Renal cortex interstitium (tissue), 11 donors: ENCODE measurements at regions not wholly inside any gene's neighbourhood (a gene's known extent, or its start where the extent isn't known, plus 50 kb on each side); places are given as distances from the start of the nearest gene placed in this dataset.
"Not testable (repeated sequence)": the region's sequence is repeated elsewhere in the genome, so short reads cannot be mapped to it uniquely, and the experiment has no call there.

Experiments
- DNase-seq, 11 donors: peaks; one replicate each; pipeline ENCODE4 v3.0.0-alpha.2; 2013; ENCODE audit warnings: low read depth in 9 of 11, low spot score in 4 of 11; ENCODE audit errors: extremely low read depth in 1 of 11

- DNase-seq, result no peak
Measured at GRCh38 chr4:156517956-156518355, 453.6 kb downstream of the PDGFC start.

DNA sequence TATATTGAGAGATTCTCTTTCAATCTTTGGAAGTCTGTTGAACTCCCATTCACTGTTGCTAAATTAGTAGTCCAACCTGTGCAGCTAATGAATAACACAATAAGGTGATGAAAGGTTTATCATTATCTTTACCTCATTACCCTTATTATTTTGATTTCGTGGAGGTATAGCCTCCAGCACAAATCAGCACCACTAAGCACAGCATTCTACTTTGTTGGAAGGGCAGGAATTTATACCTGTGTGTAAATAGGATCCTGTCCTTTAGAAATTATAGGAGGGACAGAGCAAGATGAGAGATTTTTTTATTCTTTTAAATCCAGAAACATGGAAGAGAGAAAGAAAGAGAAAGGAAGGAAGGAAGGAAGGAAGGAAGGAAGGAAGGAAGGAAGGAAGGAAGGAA is 454.1 kb downstream of the PDGFC start:
- DNase-seq, result no peak

DNA sequence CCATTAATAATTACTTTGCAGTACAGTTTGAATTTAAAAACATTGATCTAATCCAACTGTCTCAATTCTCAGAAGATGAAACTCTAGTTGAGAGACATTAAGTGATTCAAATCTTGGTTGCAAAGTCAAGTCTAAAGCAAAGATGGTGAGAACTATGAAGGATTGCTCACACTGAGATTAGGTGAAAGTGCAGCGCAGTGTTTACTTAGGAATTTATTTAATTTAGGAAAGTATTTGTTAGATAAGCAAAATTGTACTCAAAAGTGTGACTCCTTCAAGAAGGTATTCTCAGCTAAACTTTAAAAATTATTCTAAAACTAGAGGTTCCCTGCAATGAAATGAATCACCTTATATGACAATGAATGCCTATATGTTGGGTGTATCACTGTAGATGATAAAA is 454.9 kb downstream of the PDGFC start:
- no peak for DNase-seq

DNA sequence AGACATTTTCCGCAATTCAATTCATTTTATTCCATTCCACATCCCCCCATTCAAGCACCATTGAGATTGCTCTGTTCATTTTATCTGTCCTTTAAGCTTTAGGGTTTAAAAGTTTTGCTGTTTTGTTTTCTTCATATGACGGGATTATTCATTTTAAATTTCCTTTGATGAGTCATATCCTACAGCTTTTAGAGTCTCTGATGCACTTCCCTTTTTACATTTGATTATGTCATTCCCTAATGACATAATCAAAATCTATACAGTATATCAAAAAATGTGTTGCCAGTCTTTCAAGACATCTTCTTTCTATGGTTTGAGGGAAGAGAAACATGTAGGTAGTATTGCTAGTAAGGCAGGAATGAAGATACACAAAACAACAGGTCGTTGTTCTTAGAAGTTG is 456.3 kb downstream of the PDGFC start:
- DNase-seq, result no peak

GRCh38 chr4:156512622-156513021 is 459.0 kb downstream of the PDGFC start:
- peak in 3 of 11 donors; percentile 8 for DNase-seq

- DNase-seq, result not testable (repeated sequence)
Measured at GRCh38 chr4:156509921-156510320, 461.7 kb downstream of the PDGFC start.

DNA sequence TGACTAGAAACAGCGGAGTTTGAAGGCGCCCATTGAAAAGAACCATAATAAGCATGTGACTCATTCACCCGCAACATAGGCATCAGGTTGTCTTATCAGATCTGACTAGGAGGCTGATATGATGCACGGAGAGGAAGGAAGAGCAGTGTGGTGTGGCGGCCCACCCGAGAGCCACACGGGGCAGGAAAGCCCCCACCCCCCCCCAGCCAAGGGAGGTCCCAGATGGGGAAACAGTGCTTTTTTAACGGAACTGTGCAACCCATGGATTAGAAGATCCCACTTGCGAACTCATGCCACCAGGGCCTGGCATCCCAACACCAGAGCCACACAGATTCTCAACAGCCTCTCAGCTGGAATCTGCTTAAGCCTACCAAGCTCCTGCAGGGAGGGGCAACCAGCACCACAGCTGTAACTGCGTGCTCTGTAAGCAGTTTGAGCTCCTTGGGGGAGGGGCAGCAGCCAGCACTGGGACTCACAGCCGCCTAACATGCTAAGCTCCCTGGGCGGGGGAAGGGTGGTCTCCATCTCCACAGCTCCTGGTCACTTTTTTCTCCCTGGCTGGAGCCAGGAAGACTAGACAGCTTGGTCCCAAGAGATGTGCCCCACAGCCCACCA is 466.2 kb downstream of the PDGFC start:
- no peak for DNase-seq

DNA sequence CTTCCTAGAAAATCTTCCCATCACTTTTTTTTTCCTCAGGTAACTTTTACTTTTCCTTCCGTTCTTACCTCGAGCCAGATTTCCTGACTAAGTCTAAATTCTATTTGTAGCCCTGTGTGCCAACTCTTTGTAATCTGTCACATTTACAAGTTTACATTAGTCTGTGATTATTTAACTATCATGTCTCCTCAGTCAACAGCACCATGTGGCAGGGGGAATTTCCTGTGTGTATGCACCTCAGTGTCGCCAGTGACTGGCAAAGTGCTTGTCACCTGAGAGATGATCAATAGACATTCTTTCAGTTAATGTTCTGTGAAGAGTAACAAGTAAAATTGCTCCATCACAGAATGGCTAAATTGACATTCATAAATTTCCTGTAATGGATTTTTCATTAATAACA is 468.5 kb downstream of the PDGFC start:
- DNase-seq, result no peak

- DNase-seq, result no peak
Measured at GRCh38 chr4:156501962-156502361, 469.6 kb downstream of the PDGFC start.

- no peak for DNase-seq
Measured at GRCh38 chr4:156499684-156500083, 471.9 kb downstream of the PDGFC start.

GRCh38 chr4:156497486-156497885 is 474.1 kb downstream of the PDGFC start:
- DNase-seq, result no peak

DNA sequence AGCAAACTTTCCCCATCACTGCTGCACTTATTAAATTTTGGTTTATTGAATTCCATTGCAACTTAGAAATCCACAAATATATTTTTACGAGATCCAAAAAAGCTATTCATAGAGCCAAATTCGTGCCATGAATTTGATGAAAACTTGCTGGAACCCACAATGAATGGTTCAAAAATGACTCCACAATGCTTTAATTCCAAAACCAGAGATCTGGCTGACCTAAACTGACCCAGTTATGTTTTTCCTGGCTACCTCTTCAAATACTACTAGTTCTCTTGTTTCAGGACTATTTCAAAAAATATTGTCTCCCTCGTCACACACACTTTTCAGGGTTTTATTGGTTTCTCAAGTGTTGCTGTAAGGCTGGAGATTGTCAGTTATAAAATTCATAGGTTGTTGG is 474.8 kb downstream of the PDGFC start:
- DNase-seq, result no peak

- DNase-seq, result no peak
Measured at GRCh38 chr4:156495836-156496235, 475.8 kb downstream of the PDGFC start.

DNA sequence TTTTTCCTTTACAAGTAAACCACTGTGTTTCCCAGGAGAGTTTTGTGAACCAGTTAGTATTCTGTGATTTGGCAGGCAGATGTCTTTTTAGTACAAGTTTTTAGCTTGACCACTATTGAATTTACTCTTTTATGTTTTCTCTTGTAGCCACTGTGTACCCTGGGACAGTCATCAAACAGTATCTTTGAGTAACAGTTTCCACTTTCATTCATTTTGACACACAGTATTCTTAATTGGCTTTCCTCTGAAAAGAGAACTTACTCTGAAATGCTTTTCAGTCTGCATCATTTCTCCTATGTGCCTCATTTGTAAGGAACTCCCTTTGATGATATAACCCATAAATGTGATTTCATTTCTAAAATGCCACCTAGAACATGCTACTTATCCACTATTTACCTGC is 476.5 kb downstream of the PDGFC start:
- no peak for DNase-seq

DNA sequence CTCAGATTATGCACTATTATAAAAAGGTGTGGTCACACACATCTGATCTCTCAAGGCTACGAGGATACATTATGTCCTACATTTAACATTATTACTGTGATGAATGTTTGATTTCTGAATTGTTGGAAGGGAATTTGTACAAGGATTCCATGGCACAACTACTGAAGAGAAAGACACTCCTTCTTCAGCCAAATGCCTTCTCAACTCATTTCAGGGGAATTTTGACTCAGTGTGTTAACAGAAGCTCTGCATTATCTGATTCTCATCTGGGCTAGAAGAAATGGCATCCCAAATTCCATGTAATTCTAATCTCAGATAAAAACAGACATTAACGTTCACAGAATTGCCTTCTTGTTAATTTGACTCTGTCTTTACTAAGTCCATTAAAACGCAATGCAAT is 477.7 kb downstream of the PDGFC start:
- DNase-seq, result no peak

- no peak for DNase-seq
Measured at GRCh38 chr4:156487107-156487506, 484.5 kb downstream of the PDGFC start.

- no peak for DNase-seq
Measured at GRCh38 chr4:156481845-156482244, 489.8 kb downstream of the PDGFC start.

DNA sequence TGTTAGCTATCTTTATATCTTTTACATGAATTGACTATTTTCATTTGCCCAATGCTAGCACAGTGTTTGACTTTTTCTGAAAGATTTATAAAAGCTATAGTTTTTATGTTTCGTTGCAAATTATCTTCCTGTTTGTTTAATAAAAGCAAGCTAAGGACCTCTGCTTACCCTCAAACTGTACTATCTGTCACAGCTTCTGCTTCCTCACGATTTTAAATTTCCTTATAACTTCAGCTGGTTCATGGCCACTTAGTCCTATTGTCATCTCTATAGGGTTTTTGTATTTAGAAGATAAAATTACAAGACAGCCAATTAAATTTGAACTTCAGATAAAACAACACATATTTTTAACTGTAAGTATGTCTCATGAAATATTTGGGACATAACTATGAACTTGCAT is 494.0 kb downstream of the PDGFC start:
- DNase-seq, result no peak

GRCh38 chr4:156476359-156476758 is 495.2 kb downstream of the PDGFC start:
- no peak for DNase-seq

- peak in 9 of 11 donors; percentile 1 to 25 (median 11) for DNase-seq
Measured at GRCh38 chr4:156475322-156475721, 496.3 kb downstream of the PDGFC start.

DNA sequence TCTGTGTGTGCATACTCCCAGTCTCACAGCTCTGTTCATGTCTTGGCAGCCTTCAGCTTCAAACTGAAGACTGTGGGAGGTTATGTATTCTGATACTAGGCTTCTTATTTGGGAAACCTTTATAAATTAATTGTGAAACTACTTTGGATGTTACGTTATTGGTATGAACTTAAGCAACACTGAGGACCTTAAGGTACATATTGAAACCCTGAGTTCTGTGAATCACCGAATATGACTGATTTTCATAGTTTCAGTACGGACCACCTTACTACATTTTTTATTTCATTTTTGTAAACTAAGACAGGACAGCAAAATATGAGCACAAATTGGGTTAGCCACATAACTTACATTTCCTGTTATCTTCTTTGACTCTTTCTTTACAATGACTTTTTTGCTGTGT is 498.4 kb downstream of the PDGFC start:
- no peak for DNase-seq

DNA sequence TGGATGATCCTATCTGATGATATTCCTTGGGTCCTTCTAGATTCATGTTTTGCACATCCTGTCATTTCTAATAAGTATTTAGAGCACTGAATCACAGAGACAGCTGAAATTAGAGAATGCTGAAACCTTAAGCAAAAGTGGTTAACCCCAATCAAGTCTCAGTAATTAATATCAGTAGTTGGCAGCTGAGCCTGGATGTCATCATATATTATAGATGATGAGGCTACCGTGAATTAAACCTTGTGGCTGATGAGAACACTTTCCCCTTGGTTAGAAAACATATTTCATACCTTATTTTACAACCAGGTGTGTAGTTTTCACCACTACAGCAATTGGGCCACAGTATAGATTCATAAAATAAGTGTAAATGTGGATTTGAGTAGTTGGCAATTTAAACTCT is 499.0 kb downstream of the PDGFC start:
- DNase-seq, result no peak
